NCI-H1092 (cell line): ENCODE measurements at regions not wholly inside any gene's neighbourhood (a gene's known extent, or its start where the extent isn't known, plus 50 kb on each side); places are given as distances from the start of the nearest gene placed in this dataset.

Experiments used
- DNase-seq: peaks from one replicate; lab custom pipeline; 2025; lab: John Stamatoyannopoulos, UW

DNA sequence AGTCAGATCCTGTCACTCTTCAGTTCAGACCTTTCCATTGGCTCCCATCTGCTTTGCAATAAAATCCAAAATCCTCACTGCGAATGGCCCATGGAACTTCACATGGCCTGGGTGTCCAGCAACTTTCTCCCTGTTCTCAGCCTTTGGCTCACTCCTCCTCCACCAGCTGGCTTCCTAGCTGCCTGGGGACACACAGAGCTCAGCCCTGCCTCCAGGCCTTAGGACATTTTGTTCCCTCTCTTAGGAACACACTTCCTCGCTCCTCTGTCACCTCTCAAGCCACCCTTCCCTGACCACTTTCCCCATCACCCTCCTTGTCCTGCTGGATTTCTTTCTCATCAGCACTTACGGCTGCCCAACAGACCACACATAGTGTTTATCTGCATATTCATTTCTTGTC, 419.6 kb downstream of the MED13L start:
- no peak for DNase-seq

DNA sequence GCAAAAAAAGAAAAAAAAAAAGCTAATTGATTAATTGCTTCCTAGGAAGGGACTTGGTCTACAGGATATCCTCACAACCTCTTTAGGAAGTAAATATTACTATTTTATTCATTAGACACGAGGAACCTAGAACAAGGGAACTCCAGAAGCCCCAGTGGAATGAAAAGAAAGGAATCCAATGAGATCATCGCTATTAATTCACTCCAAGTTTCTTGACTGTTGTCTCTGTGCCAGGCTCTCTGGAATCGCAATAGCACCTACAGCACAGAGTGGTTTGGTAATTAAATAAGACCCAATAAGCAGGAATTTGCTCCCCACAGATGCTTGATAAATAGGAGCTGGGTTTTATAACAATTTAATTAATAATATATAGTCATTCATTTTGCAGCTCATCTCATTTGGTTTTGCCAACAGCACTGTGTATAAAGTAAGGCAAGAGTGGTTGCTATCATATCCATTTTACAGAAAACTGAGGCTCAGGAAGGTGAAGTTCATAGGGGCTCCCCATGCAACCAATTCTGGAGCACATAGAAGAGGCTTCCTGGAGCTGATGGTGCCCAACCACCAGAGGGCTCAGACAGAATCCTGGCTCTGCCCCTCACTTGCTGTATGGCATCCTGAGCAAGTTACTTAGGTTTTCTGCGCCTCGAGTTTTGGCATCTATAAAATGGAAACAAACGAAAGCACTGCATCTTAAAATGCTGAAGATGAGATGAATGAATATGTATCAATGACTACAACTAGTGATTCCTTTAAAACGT, 420.2 kb downstream of the MED13L start:
- no peak for DNase-seq

DNA sequence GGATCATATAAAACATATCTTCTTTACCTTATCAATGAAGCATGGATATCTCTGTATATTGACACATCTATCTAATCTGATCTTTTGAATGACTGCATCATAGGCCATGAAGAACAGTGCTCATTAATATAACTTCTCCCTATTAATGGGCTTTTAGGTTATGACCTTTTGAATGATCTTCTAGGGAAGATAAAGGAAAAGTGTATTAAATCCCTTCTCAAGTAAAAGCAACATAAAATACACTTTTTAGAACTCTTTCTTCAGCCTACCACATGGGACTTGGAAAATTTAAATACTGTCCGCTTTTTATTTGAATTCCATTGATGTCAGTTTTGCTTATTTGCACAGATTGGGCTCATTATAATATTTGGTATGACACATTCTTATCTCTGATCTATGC, 425.4 kb downstream of the MED13L start:
- DNase-seq: no peak

DNA sequence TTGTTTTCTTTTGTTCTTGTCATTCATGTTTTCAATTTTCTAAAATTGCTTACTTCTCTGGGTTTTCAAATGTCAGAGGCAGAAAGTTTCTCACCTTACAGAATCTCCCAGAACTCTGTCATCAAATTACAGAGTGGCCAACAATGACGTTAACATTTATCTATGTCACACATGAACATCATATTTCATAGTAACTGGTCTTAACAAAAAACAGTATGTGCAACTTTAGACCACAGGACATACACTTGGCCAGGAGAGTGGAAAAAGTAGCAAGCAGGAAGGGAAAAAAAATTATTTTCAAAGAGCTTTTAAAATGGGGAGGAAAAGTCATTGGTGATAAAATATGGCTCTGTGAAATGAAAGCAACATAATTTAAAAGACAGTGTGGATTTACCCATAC, 426.5 kb downstream of the MED13L start:
- no peak for DNase-seq

DNA sequence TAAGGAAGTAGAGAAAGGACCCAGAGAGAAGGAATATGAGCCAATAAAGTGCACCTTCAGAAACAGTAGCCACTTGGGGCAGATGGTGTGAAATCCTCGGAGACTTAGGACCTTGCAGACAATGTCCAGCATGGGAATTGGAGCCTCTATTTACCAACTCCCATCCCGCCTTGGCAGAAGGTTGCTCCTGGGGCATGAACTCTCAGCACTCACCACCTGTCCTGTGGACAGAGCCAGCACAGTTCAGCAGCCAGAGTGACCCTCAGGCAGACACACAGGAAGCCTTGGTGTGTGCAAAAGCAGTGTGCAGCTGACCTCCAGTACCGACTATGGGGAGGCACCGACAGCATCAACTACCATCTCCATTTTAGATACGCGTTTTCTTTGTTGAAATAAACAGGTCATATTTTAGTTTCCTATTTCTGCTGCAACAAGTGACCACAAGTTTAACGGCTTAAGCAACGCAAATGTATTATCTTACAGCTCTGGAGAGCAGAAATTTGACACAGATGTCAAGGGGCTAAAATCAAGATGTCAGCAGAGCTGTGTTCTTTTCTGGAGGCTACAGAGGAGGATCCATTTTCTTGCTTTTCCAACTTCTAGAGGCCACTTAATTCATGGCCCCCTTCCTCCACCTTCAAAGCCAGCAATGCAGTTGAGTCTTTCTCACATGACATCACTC, 428.1 kb downstream of the MED13L start:
- DNase-seq: no peak

DNA sequence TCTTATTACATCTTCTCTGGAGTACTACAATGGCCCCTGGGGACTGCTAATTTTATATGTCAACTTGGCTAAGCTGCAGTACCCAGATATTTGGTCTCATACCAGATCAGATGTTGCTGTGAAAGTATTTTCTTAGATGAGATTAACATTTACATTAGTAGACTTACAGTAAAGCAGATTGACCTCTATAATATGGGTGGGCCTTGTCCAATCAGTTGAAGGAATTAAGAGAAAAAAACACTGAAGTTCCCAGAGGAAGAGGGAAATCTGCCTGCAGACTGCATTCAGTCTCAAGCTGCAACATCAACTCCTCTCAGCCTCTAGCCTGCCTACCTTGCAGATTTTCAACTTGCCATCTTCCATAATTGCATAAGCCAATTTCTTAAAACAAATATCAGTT, 430.1 kb downstream of the MED13L start:
- no peak for DNase-seq

DNA sequence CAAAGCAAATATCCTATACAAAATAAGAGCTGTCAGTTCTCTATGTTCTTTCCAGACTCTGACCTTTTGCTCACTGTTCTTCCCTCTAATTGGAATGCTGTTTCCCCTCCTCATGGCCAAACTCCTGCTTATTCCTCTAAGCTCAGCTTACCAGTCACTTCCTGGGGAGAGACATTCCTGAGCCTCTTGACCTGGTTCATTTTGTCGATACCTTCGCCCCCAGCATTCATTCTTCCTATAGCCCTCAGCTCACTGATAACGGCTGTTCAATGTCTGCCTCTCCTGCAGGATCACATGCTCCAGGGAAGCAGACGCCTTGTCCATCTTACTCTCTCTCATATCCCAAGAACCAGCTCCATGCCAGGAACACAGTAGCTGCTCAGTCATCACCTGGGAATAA, 431.0 kb downstream of the MED13L start:
- DNase-seq: no peak

DNA sequence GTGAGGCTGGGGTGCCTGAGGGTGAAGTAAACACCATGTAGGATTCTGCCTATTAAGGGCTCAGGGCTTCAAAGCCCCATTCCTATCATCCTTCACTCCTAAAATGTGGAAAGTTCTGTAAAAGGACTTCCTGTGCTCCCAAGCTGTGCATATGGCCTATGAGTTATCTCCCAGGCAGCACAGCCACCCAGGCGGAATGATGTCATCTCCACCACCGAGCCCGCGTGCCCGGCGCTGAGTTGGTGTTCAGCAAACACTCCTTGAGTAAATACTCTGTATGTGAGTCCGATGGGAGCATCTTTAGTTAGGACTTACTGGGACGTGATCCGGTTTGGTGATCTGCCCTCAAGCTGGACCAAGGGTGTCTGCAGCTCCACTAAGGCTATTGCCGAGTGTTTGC, 437.3 kb downstream of the MED13L start:
- DNase-seq: no peak

DNA sequence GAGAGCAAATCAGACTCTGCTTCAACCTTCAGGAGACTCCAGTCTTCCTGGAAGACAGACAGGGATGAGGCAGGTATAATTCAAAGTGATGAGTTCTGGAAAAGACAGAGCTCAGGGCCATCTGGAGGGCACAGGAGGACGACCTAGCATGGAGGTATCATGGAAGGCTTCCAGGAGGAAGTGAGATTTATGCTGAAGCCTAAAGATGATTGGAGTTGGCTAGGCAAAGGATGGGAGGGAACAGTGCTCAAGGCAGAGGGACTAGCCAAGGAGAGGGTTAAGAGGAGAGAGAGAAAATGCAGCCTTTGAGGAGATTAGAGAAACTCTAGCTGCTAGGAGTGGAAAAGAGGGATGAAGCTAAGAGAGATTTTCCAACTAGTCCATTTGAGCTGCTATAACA, 438.5 kb downstream of the MED13L start:
- DNase-seq: no peak

DNA sequence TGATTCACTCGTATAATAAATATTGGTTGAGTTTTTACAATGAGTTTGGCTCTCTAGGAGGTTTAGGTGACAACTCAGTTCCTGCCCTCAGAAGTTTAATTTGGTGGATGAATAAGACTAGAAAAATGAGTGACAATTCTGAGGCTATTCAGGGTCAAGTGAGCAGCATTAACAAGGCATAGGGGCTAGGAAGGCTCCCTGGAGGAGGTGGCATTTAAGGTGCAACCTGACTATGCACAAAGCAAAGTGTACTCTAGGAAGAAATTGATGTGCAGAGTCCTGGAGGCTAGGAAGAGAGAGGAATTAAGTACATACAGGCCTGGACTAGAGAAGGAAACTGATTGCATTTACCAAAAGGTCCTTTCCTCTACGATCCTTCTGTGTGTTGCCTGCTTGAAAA, 440.3 kb downstream of the MED13L start:
- DNase-seq: no peak

DNA sequence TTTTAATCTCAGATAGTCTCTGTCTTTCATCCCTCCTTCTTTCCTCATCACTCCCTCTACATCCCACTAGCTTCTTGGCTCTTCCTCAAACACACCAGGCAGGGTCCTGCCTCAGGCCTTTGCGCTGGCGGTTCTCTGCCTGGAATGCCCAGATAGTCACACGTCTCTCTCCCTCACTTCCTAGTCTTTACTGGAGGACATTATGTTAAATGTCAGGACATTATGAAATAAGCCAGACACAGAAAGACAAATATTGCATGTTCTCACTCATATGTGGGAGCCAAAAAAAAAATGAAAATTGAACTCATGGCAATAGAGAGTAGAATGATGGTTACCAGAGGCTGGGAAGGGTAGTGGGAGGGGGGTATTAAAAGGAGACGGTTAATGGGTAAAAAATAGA, 442.0 kb downstream of the MED13L start:
- DNase-seq: no peak

DNA sequence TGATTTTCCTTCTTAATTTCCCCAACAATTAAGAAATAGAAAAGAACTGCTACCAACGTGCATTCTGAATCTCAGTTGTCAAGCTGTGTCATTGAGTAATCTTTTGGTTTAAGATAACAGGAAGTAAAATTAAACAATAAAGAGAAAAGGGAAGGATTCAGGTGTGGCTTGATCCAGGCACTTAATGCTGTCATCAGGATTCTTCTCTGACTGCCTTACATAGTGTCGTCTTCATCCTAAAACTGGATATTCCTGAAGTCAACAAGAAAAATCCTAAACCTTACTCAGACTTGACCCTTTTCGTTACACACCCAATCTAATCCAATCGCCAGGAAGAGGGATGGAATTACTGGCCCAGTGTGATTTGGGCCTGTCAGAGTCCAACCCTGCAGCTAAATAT, 443.8 kb downstream of the MED13L start:
- DNase-seq: no peak

DNA sequence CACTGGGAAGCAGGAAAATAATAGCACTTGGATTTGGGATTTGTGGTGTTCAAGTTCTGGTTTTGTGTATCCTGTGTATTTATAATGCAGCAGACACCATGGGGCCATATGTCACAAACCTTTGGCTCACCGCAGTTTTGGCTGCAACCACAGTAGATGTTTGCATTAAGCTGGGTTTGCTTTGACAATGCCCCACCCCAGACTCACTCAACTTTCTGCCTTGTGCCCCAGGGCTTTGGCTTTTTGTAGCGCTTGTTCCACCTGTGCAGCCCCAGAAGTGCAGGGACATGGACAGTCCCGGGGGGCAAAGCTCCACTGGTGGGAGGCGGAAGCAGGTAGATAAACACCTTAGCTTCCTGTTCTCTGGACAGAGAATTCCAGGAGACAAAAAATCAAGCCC, 446.9 kb downstream of the MED13L start:
- no peak for DNase-seq

DNA sequence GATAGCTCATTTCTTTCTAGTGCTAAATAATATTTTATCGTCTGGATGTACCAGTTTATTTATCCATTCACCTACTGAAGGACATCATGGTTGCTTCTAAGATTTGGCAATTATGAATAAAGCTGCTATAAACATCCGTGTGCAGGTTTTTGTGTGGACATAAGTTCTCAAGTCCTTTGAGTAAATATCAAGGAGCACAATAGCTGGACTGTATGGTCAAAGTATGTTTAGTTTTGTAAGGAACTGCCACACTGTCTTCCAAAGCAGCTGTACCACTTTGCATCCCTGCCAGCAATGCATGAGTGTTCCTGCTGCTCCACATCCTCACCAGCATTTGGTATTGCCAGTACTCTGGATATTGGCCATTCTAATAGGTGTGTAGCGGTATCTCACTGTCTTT, 447.4 kb downstream of the MED13L start:
- DNase-seq: no peak

DNA sequence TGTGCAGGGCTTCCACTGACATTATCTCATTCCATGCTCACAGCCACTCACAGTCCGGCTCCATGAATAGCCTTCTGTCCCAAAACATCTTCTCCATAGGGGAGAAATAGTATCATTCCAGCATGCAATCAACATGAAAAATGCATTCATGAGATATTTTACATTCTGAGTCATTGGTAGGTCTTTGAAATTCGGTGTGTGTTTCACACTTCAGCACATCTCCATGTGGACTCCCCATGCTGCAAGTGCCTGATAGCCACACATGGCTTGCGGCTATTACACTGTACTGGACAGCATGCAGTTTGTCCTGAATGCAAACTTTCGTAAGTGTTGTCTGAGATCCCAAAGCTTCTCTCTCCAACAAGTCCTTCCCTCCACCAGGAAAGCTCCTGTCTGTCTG, 449.3 kb downstream of the MED13L start:
- DNase-seq: no peak

DNA sequence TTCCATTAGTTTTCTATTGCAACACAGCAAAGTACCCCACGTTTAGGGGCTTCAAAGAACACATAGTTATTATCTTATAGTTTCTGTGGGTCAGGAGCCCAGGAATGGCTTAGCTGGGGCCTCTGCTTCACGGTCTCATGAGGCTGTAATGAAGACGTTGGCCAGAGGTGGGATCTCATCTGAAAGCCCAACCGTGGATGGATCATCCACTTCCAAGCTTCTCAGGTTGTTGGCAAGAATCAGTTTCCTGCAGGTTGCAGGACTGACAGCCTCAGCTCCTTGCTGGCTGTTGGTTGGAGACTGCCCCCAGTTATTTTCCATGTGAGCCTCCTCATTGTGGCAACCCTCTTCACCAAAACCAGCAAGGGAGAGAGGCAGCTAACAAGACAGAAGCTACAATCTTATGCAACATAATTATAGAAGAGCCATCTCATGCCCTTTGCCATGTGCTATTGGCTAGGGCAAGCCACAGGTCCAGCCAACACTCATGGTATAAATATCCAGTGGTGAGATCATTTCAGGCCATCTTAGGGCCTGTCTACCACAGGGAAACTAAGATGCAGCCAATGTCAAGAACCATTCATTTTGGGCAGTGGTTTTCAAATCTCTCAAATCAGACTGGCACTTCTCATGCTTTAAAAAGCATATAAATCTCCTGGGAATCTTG, 452.4 kb downstream of the MED13L start:
- no peak for DNase-seq

DNA sequence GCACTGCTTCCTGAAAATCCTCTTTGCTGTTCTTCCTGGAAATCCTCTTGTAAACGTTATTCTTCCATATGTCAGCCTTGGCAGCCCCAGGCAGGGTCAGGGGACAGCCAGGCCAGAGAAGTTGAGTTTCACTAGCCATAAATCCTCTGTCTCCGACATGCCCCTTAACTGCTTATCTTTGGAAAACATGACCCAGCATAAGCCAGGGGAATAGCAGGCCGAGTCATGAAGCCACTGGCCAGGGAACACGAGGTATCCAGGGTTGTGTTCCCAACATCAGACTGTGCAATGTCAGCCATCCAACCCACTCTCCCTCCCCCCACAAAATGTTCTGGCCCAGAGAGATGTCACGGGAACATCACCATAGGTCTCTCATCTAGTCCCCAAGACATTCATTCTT, 453.9 kb downstream of the MED13L start:
- no peak for DNase-seq

DNA sequence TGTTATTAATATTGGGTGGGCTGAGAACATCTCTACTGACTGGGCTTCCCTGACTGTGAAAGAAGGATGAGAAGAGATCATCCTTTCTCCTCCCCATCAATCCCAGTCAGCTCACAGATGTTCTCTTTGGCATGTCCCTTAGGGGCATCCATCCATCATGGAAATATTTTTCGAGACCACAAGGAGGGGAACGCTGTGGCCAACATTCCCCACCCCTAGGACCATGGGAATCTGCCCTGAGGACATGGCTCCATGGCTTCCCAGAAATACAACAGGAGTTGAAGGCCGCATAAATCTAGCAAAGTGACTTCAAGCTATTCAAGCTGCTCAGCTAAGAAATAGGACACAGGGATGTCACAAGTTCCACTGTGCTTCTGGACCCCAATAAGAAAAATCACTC, 456.8 kb downstream of the MED13L start:
- DNase-seq: no peak

DNA sequence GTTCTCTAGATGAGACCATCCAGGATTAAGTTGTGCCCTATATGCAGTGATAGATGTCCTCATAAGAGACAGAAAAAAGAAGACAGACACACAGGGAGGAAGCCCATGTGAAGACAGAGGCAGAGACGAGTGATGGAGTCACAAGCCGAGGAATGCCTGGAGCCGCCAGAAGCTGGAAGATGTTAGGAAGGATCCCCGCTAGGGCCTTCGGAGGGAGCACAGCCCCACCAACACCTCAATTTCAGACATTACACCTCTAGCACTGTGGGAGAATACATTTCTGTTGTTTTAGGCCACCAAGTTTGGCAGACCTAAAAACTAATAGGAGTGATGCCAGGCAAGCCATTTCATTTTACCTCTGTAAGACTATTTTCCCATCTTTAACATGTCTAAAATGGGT, 458.5 kb downstream of the MED13L start:
- DNase-seq: no peak

DNA sequence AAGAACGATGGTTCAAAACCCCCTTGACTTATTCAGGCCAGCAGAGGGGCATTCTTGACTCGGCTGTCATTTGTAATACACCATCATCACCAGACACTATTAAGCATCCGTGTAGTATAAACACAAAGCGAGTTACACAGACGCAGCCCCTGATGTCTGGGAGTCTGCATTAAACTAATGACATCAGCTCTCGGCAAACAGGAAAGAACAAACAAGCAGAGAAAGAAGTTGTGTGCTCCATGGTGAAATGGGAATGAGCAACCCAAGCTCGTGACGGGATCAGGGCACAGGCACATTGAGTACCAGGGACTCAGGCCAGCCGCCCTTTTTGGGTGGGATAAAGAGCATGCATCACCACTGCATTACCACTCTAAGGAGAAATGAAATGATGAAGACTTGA, 460.1 kb downstream of the MED13L start:
- no peak for DNase-seq

DNA sequence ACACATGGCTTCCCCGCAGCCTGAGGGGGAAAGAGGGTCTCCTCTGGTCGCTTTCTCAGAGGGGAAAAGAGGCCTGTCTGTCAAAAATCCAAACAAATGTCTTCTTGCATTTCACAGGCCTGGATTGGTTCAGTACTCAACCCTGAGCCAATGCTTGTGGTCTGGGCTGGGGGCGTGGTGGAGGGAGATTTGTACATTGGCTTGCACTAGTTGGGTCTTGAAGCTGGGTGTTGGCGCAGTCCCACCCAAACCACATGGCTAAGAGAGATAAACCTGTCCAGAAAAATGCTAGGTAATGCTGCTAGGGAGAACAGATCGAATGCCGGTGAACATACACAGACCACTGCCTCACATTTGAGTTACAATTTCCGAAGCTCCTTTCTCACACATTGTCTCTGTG, 461.6 kb downstream of the MED13L start:
- no peak for DNase-seq

DNA sequence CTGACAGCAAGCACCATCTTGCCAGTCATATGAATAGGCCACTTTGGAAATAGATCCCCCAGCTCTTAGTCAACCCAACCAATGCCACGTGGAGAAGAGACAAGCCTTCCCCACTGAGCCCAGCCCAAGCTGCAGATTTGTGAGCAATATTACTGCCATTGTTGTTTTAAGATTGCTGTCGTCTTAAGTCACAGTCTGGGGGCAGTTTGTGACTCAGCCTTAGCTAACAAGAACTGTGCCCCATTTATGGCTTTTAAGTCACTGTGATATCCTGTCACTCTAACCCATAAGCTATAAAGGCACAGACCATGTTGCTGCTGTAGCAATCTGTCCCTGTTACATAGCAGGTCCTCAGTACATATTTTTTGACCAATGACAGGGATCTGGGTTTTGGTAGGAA, 464.2 kb downstream of the MED13L start:
- no peak for DNase-seq

DNA sequence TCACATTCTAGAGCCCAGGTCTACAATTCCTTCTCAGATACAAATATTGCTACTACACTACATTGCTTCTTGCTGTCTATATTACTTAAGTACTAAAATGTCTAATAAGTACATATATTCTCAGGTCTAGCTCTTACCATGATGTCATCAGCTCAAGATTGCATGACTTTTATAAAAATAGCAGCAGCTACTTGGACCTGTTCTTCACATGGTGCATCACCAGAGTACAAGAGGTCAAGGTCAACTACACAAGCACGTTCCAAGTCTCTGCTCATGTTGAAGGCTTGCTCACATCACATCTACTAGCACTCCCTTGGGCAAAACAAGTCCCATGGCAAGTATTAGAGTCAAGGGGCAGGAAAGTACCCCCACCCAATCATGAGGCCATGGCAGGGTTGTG, 465.6 kb downstream of the MED13L start:
- DNase-seq: no peak

DNA sequence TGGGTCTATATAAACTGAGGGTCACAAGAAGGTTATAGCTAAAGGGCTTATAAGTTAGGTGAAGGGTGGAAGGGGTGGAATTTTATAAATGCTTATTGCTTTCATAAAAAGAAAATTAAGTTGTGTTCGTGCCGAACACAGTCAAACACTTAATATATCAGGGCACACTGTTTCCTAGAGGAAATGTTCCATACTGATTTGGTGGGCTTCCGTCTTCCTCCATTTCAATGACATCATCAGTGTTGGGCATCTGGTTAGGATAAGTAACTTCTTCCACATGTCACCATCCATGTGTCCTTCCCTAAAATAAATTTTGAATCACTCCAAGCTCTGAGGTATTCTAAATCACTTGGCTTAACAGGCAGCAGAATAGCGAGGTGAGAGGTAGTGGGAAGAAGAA, 466.4 kb downstream of the MED13L start:
- DNase-seq: no peak
